IMR-90 (cell line): ENCODE measurements at regions not wholly inside any gene's neighbourhood (a gene's known extent, or its start where the extent isn't known, plus 50 kb on each side); places are given as distances from the start of the nearest gene placed in this dataset.

Experiments used
- ATAC-seq: fragments of 200-7000 bp; cut with Tn5 transposase; 2 replicates; pipeline ENCODE4 v1.9.1; 2020; ENCODE audit warnings: low read depth, mild to moderate bottlenecking, moderate library complexity
- BruUV-seq: library from RNA; stranded (reverse); fragments of 400-500 nt; replicated peaks from 2 replicates; lab custom pipeline; 2021; lab: Mats Ljungman, UMichigan
- CTCF ChIA-PET: fragments of 300-600 bp; formaldehyde crosslinking; extraction: SDS; loops from one replicate; lab custom pipeline; 2021; ENCODE audit warnings: antibody characterized with exemption; lab: Yijun Ruan, JAX
- POLR2A ChIA-PET: fragments of 300-600 bp; sonication (Branson Sonifier 250); formaldehyde crosslinking; loops from one replicate; lab custom pipeline; 2022; ENCODE audit warnings: antibody characterized with exemption; ENCODE audit not compliant: unreplicated experiment; lab: Charles Lee
- DNase-seq: peaks from one replicate; pipeline ENCODE4 v3.0.0; 2013
- H2AFZ ChIP-seq: replicated peaks from 2 replicates; pipeline ENCODE3; 2013; ENCODE audit warnings: low read length, mild to moderate bottlenecking; ENCODE audit not compliant: poor library complexity
- H2AK5ac ChIP-seq: 2 replicates; pipeline ENCODE4 v1.6.1; 2013; ENCODE audit warnings: low read depth, low read length, inconsistent platforms
- H2AK9ac ChIP-seq: replicated peaks from 2 replicates; pipeline ENCODE3; 2013; ENCODE audit warnings: mild to moderate bottlenecking, low read depth, low read length, moderate library complexity; ENCODE audit not compliant: poor library complexity
- H2BK120ac ChIP-seq: 2 replicates; pipeline ENCODE4 v1.6.1; 2013; ENCODE audit warnings: low read depth, low read length, inconsistent platforms
- H2BK15ac ChIP-seq: 3 replicates; pipeline ENCODE4 v1.6.1; 2013; ENCODE audit warnings: low read depth, low read length, inconsistent platforms
- H2BK20ac ChIP-seq: 2 replicates; pipeline ENCODE4 v1.6.1; 2013; ENCODE audit warnings: low read depth, mild to moderate bottlenecking, inconsistent platforms, low read length, moderate library complexity
- H2BK5ac ChIP-seq: 2 replicates; pipeline ENCODE4 v1.6.1; 2013; ENCODE audit warnings: mild to moderate bottlenecking, low read depth, low read length, inconsistent platforms; ENCODE audit not compliant: poor library complexity, severe bottlenecking
- H3K14ac ChIP-seq: replicated peaks from 2 replicates; pipeline ENCODE4 v1.6.1; 2013; ENCODE audit warnings: low read depth, low read length, inconsistent platforms
- H3K18ac ChIP-seq: 2 replicates; pipeline ENCODE4 v1.6.1; 2013; ENCODE audit warnings: low read depth, low read length, control low read depth
- H3K23ac ChIP-seq: 2 replicates; pipeline ENCODE4 v1.6.1; 2013; ENCODE audit warnings: low read depth, low read length, inconsistent platforms
- H3K27ac ChIP-seq: 2 replicates; pipeline ENCODE4 v1.5.1; 2013; ENCODE audit warnings: mild to moderate bottlenecking, control low read depth, low read length; ENCODE audit not compliant: insufficient read depth
- H3K27me3 ChIP-seq: 2 replicates; pipeline ENCODE4 v1.6.1; 2013; ENCODE audit warnings: low read length; ENCODE audit not compliant: control insufficient read depth, insufficient read depth
- H3K36me3 ChIP-seq: 2 replicates; pipeline ENCODE4 v1.6.1; 2013; ENCODE audit warnings: low read length, mixed read lengths; ENCODE audit not compliant: control insufficient read depth, insufficient read depth
- H3K4ac ChIP-seq: 2 replicates; pipeline ENCODE4 v1.6.1; 2013; ENCODE audit warnings: low read depth, low read length, inconsistent platforms
- H3K4me1 ChIP-seq: 2 replicates; pipeline ENCODE4 v1.6.1; 2013; ENCODE audit warnings: low read length, mixed read lengths; ENCODE audit not compliant: control insufficient read depth, insufficient read depth
- H3K4me2 ChIP-seq: 2 replicates; pipeline ENCODE4 v1.6.1; 2013; ENCODE audit warnings: low read depth, mild to moderate bottlenecking, control low read depth, low read length, moderate library complexity
- H3K4me3 ChIP-seq: 2 replicates; pipeline ENCODE4 v1.5.1; 2013; ENCODE audit warnings: low read depth, mild to moderate bottlenecking, control low read depth, low read length, moderate library complexity; ENCODE audit not compliant: insufficient read depth
- H3K56ac ChIP-seq: 2 replicates; pipeline ENCODE4 v1.6.1; 2013; ENCODE audit warnings: low read length, inconsistent platforms; ENCODE audit not compliant: insufficient read depth; ENCODE audit errors: extremely low read depth
- H3K79me1 ChIP-seq, 2 experiments: 2 replicates each; pipeline ENCODE4 v1.6.1; 2013; ENCODE audit warnings: low read length in 2 of 2, inconsistent platforms in 1 of 2, low read depth in 1 of 2
- H3K9ac ChIP-seq: 2 replicates; pipeline ENCODE4 v1.6.1; 2013; ENCODE audit warnings: low read depth, low read length, control low read depth
- H3K9me1 ChIP-seq: 2 replicates; pipeline ENCODE4 v1.6.1; 2013; ENCODE audit warnings: low read length, inconsistent platforms; ENCODE audit not compliant: insufficient read depth
- H3K9me3 ChIP-seq: 2 replicates; pipeline ENCODE4 v1.6.1; 2013; ENCODE audit warnings: low read length; ENCODE audit not compliant: control insufficient read depth, insufficient read depth
- H4K20me1 ChIP-seq: 2 replicates; pipeline ENCODE4 v1.6.1; 2013; ENCODE audit warnings: low read length, inconsistent platforms; ENCODE audit not compliant: insufficient read depth
- H4K5ac ChIP-seq: 2 replicates; pipeline ENCODE4 v1.6.1; 2013; ENCODE audit warnings: mild to moderate bottlenecking, low read depth, low read length, control low read depth
- H4K8ac ChIP-seq, 2 experiments: 2 replicates each; pipeline ENCODE4 v1.6.1; 2013; ENCODE audit warnings: low read depth in 2 of 2, low read length in 2 of 2, control low read depth in 1 of 2, inconsistent platforms in 1 of 2
- H4K91ac ChIP-seq: 2 replicates; pipeline ENCODE4 v1.6.1; 2013; ENCODE audit warnings: low read depth, low read length, inconsistent platforms; ENCODE audit not compliant: insufficient read depth
- BHLHE40 ChIP-seq: fragments of 150-350 bp; IDR thresholded peaks from 2 replicates; pipeline ENCODE4 v1.6.1; 2016; ENCODE audit warnings: mild to moderate bottlenecking, low read depth, low read length
- CEBPB ChIP-seq: IDR thresholded peaks from 2 replicates; pipeline ENCODE4 v1.6.1; 2012; ENCODE audit warnings: low read depth, low read length, improper control_type of control experiment
- CHD1 ChIP-seq: IDR thresholded peaks from 2 replicates; pipeline ENCODE4 v1.6.1; 2012; ENCODE audit warnings: low read depth, low read length, improper control_type of control experiment
- CTCF ChIP-seq: conservative IDR thresholded peaks from 2 replicates; pipeline ENCODE4 v1.5.1; 2012; ENCODE audit warnings: mild to moderate bottlenecking, low read depth, low read length, improper control_type of control experiment
- ELK1 ChIP-seq: fragments of 150-350 bp; IDR thresholded peaks from 2 replicates; pipeline ENCODE4 v1.6.1; 2016; ENCODE audit warnings: low read depth, mild to moderate bottlenecking, low read length, moderate library complexity, borderline replicate concordance
- MAZ ChIP-seq: IDR thresholded peaks from 2 replicates; pipeline ENCODE4 v1.6.1; 2012; ENCODE audit warnings: low read depth, mild to moderate bottlenecking, low read length, improper control_type of control experiment, moderate library complexity, borderline replicate concordance
- MXI1 ChIP-seq: IDR thresholded peaks from 2 replicates; pipeline ENCODE4 v1.6.1; 2012; ENCODE audit warnings: low read depth, mild to moderate bottlenecking, low read length, moderate library complexity, borderline replicate concordance
- NFE2L2 ChIP-seq: fragments of 150-350 bp; IDR thresholded peaks from 2 replicates; pipeline ENCODE4 v1.6.1; 2016; ENCODE audit warnings: low read depth, mild to moderate bottlenecking, low read length
- POLR2A ChIP-seq: IDR thresholded peaks from 2 replicates; pipeline ENCODE4 v1.6.1; 2012; ENCODE audit warnings: mild to moderate bottlenecking, low read depth, low read length
- RAD21 ChIP-seq: IDR thresholded peaks from 2 replicates; pipeline ENCODE4 v1.6.1; 2012; ENCODE audit warnings: low read length, improper control_type of control experiment
- RCOR1 ChIP-seq: IDR thresholded peaks from 2 replicates; pipeline ENCODE4 v1.6.1; 2012; ENCODE audit warnings: mild to moderate bottlenecking, low read length, improper control_type of control experiment; ENCODE audit not compliant: insufficient replicate concordance
- RFX5 ChIP-seq: IDR thresholded peaks from 2 replicates; pipeline ENCODE4 v1.8.0; 2012; ENCODE audit warnings: low read depth, mild to moderate bottlenecking, low read length, moderate library complexity
- SMC3 ChIP-seq: fragments of 150-350 bp; IDR thresholded peaks from 2 replicates; pipeline ENCODE4 v1.6.1; 2016; ENCODE audit warnings: low read depth, mild to moderate bottlenecking, antibody characterized with exemption, low read length, moderate library complexity
- USF2 ChIP-seq: fragments of 150-350 bp; IDR thresholded peaks from 2 replicates; pipeline ENCODE4 v1.6.1; 2017; ENCODE audit warnings: mild to moderate bottlenecking, antibody characterized with exemption, low read length, low read depth
- WGBS, 2 experiments: methylation state at CpG; one replicate each; pipeline versions ENCODE4 v1.1.5 to v1.1.7; 2013; ENCODE audit warnings: missing lambda C conversion rate in 2 of 2; ENCODE audit not compliant: insufficient read length in 1 of 2; ENCODE audit errors: extremely low coverage in 2 of 2; 5-methylcytosine and 5-hydroxymethylcytosine counted together
- dilution Hi-C: fragments of 300-500 bp; cut with HindIII; formaldehyde crosslinking; loops from one replicate; pipeline ENCODE4 v1.14.3; 2018; ENCODE audit warnings: low sequenced_read_pairs; ENCODE audit not compliant: unreplicated experiment
- in situ Hi-C: fragments of 300-500 bp; cut with MboI; formaldehyde crosslinking; loops from 3 replicates; pipeline ENCODE4 v1.14.3; 2019; ENCODE audit warnings: low sequenced_read_pairs, inconsistent platforms, mixed read lengths
- intact Hi-C: fragments of 100-400 bp; cut with micrococcal nuclease; formaldehyde crosslinking; loops from 2 replicates; pipeline ENCODE4 v1.10.0; 2022

GRCh38 chr18:1191341-1191740 is 286.7 kb downstream of the ADCYAP1 start:
- H3K4me1 ChIP-seq: no peaks in the 10 kb centered on the region
- no peak overlapping the region for H3K14ac ChIP-seq
- in situ Hi-C loops: no loop called here
- no peak for DNase-seq
- H2AFZ ChIP-seq: no peak overlapping the region
- no TSS peak for BruUV-seq
- H3K9ac ChIP-seq: no peak overlapping the region
- H2BK5ac ChIP-seq: no peak overlapping the region
- H3K36me3 ChIP-seq: no peaks in the 10 kb centered on the region
- no peaks in the 10 kb centered on the region for H3K27me3 ChIP-seq
- no peak overlapping the region for H3K4ac ChIP-seq
- no peak overlapping the region for H2AK9ac ChIP-seq
- intact Hi-C loops: no loop called here
- H4K8ac ChIP-seq: no peak overlapping the region
- H3K79me1 ChIP-seq: no peaks in the 10 kb centered on the region
- no peak overlapping the region for H2BK120ac ChIP-seq
- no peak overlapping the region for H2AK5ac ChIP-seq
- WGBS, 2 experiments: 33% methylated on average over 1 of the region's 3 CpGs; no CpG with 5 or more reads in 1 of the 2 experiments
- no peak overlapping the region for H4K91ac ChIP-seq
- H3K9me1 ChIP-seq: no peaks in the 10 kb centered on the region
- ATAC-seq: no peak
- no peak overlapping the region for H2BK20ac ChIP-seq
- dilution Hi-C loops: no loop called here
- TF ChIP-seq POLR2A (no peak), RCOR1 (no peak), NFE2L2 (no peak), USF2 (no peak), CEBPB (no peak), CTCF (no peak), RAD21 (no peak), BHLHE40 (no peak), RFX5 (no peak), MXI1 (no peak), SMC3 (no peak), ELK1 (no peak), MAZ (no peak), CHD1 (no peak)
- CTCF ChIA-PET: no interaction called here
- H3K56ac ChIP-seq: no peak overlapping the region
- no peak overlapping the region for H4K5ac ChIP-seq
- H3K4me2 ChIP-seq: no peak overlapping the region
- H3K4me3 ChIP-seq: no peak overlapping the region
- no peak overlapping the region for H3K23ac ChIP-seq
- H3K9me3 ChIP-seq: peaks cover 7% of the 10 kb centered on the region; the same call in 1 of the 2 replicates
- no peak overlapping the region for H3K18ac ChIP-seq
- no peaks in the 10 kb centered on the region for H4K20me1 ChIP-seq
- POLR2A ChIA-PET: no interaction called here
- no peak overlapping the region for H2BK15ac ChIP-seq
- H3K27ac ChIP-seq: no peak overlapping the region
